Type B pancreatic cell (in vitro differentiated cells): ENCODE measurements at regions not wholly inside any gene's neighbourhood (a gene's known extent, or its start where the extent isn't known, plus 50 kb on each side); places are given as distances from the start of the nearest gene placed in this dataset.
A peak's percentile ranks its signal among the peaks of the same experiment; 100 is the strongest.

ENCODE experiments used
- DNase-seq: peaks from one replicate; pipeline ENCODE4 v3.0.0; 2021; ENCODE audit warnings: mixed read lengths; ENCODE audit not compliant: unreplicated experiment; ENCODE audit errors: extremely low spot score
- H3K27ac Mint-ChIP-seq: 2 replicates; pipeline ENCODE4 v1.8.0; 2021; ENCODE audit warnings: mild to moderate bottlenecking, mixed read lengths
- H3K27me3 Mint-ChIP-seq: 2 replicates; pipeline ENCODE4 v1.8.0; 2021; ENCODE audit warnings: mixed read lengths
- H3K36me3 Mint-ChIP-seq: 2 replicates; pipeline ENCODE4 v1.8.0; 2021; ENCODE audit warnings: mixed read lengths
- H3K4me1 Mint-ChIP-seq: one replicate; pipeline ENCODE4 v1.8.0; 2021; ENCODE audit warnings: mixed read lengths; ENCODE audit not compliant: unreplicated experiment
- H3K4me3 Mint-ChIP-seq: 2 replicates; pipeline ENCODE4 v1.8.0; 2021; ENCODE audit warnings: mild to moderate bottlenecking, mixed read lengths
- H3K9me3 Mint-ChIP-seq: 2 replicates; pipeline ENCODE4 v1.8.0; 2021; ENCODE audit warnings: mixed read lengths
- TF ChIP-seq, protein P1 (sequence below): fragments of 200-600 bp; sonication (generic); conservative IDR thresholded peaks from 2 replicates; pipeline ENCODE4 v1.5.0; 2021; ENCODE audit warnings: antibody characterized with exemption, mild to moderate bottlenecking

DNA sequence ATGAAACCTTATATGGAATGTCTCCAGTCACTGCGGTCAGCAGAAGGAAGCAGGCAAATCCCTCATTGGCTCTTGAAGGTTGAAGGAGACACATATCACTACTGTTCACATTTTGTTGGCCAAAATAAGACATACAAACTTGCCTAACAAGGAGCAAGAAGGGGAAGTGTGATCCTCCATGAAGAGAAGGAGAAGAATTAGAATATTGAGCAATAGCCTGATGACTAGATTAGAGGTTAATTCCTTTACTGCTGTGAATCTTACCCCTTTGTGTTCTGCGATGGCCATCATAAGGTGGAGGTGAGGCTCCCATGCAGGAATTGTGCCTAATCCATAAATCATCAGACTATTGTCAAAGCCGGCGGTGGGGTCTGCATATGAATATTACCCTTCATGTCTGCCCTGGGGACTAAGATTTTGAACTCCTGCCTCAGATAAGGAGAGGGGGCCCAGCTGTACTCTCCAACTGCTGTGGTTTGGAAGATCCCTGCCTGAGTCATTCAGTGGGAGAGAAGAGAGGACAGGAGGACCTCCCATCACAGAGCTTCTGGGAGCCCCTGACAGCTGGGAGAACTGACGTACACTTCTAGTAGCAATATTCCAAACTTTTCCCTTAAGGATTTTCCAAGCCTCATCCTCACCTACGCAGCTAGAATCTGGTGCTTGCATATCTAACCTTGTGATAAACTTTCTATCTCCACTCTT is 398.5 kb downstream of the REEP3 start:
- DNase-seq, result no peak
- Mint-ChIP-seq H3K4me3 (no peak overlapping the region), H3K36me3 (no peaks in the 10 kb centered on the region), H3K27me3 (no peaks in the 10 kb centered on the region), H3K9me3 (no peaks in the 10 kb centered on the region), H3K4me1 (peaks cover 29% of the 10 kb centered on the region), H3K27ac (no peak overlapping the region)
- TF ChIP-seq, protein P1, sequence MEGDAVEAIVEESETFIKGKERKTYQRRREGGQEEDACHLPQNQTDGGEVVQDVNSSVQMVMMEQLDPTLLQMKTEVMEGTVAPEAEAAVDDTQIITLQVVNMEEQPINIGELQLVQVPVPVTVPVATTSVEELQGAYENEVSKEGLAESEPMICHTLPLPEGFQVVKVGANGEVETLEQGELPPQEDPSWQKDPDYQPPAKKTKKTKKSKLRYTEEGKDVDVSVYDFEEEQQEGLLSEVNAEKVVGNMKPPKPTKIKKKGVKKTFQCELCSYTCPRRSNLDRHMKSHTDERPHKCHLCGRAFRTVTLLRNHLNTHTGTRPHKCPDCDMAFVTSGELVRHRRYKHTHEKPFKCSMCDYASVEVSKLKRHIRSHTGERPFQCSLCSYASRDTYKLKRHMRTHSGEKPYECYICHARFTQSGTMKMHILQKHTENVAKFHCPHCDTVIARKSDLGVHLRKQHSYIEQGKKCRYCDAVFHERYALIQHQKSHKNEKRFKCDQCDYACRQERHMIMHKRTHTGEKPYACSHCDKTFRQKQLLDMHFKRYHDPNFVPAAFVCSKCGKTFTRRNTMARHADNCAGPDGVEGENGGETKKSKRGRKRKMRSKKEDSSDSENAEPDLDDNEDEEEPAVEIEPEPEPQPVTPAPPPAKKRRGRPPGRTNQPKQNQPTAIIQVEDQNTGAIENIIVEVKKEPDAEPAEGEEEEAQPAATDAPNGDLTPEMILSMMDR, result no peak

DNA sequence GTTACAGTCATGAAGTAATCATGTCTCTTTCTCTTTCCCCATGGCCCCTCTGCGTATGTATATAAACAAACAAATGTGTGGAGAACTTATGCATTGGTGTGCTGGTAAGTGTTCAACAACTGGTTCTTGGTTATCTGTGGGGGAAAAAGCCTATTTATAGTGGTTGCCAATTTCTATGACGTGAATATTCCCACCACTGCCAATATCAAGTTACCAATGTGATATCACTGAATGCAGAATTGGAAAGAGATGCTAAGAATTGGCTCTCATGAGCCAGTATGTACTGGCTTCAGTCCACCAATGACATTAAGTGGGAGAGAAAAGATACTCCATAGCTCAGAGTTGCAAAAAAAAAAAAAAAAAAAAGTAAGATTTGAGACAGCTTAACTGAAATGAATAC is 399.7 kb downstream of the REEP3 start:
- no peak overlapping the region for H3K4me3 Mint-ChIP-seq
- H3K27me3 Mint-ChIP-seq, result no peaks in the 10 kb centered on the region
- TF ChIP-seq, protein P1, result no peak
- H3K9me3 Mint-ChIP-seq, result no peaks in the 10 kb centered on the region
- no peak for DNase-seq
- H3K36me3 Mint-ChIP-seq, result no peaks in the 10 kb centered on the region
- H3K4me1 Mint-ChIP-seq, result peaks cover 29% of the 10 kb centered on the region
- H3K27ac Mint-ChIP-seq, result no peak overlapping the region

DNA sequence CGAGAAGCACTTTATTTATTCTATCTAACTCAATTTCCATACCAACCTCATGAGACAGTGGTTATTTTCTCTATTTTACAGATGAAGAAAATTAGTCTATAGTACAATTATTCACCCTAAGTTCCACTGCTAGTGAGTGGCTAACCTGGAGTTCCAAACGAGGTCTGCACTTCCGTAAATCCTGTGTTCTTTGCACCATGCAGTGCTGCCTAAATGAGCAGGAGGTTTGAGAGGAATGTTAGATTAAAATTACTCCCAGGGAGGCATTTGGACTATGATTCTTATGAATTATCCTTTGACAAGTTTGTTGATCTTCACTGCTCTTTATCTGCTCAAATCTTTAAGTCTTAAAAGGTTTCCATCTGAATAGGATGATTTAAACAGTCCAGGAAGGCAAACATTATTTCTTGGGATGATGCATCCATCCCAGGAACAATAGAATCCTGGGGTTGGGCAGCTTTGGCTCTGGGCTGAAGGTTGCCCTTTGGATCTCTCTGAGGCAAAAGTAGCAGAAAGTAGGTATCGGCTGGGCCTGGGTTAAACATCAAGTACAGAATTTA is 400.8 kb downstream of the REEP3 start:
- H3K27me3 Mint-ChIP-seq, result no peaks in the 10 kb centered on the region
- H3K4me3 Mint-ChIP-seq, result no peak overlapping the region

DNA sequence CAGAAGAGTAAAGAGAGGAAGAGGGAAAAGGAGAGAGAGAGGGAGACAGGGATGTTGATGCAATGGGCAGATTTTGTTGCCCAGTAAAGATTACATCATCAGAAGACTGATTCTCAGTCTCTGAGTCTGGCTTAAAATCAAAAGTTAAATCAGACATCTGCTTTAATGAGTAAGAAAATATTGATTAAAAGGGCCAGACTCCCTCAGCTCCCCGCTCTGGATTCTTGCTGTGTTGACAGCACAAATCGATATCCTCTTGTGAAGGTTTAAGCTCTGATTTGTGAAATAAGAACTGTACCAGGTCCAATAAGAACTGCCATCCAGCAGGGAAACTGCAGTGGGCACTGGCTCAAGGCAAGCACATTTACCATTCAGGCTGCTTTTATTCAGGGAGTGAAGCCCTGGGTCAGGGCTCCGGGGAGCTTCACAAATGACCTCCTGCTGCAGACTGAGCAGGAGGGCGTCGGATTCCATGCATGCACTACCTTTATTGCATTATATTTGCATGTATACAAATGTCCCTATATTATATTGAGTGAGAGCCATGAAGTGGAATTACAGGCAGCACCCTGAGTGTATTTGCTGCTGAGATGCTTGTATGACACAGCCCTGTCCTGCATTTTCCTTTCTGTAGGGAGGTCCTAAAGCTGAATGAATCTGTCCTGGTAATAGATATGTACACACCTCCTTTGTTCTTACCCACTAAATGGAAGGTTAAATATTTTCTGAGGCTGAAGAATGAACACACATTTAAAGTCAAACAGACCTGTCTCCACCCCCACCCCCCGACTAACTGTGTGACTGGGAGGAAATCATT is 401.5 kb downstream of the REEP3 start:
- H3K36me3 Mint-ChIP-seq, result no peaks in the 10 kb centered on the region
- H3K9me3 Mint-ChIP-seq, result no peaks in the 10 kb centered on the region
- H3K27me3 Mint-ChIP-seq, result no peaks in the 10 kb centered on the region
- H3K27ac Mint-ChIP-seq, result peak overlapping the region; percentile 10
- TF ChIP-seq, protein P1, result no peak
- DNase-seq, result no peak
- no peak overlapping the region for H3K4me3 Mint-ChIP-seq
- peaks cover 23% of the 10 kb centered on the region for H3K4me1 Mint-ChIP-seq

More for the DNA sequence above, 400.8 kb downstream of the REEP3 start:
- Mint-ChIP-seq H3K9me3 (no peaks in the 10 kb centered on the region), H3K36me3 (no peaks in the 10 kb centered on the region), H3K4me1 (peaks cover 29% of the 10 kb centered on the region), H3K27ac (peak overlapping the region; percentile 10)
- TF ChIP-seq, protein P1, result no peak
- no peak for DNase-seq

DNA sequence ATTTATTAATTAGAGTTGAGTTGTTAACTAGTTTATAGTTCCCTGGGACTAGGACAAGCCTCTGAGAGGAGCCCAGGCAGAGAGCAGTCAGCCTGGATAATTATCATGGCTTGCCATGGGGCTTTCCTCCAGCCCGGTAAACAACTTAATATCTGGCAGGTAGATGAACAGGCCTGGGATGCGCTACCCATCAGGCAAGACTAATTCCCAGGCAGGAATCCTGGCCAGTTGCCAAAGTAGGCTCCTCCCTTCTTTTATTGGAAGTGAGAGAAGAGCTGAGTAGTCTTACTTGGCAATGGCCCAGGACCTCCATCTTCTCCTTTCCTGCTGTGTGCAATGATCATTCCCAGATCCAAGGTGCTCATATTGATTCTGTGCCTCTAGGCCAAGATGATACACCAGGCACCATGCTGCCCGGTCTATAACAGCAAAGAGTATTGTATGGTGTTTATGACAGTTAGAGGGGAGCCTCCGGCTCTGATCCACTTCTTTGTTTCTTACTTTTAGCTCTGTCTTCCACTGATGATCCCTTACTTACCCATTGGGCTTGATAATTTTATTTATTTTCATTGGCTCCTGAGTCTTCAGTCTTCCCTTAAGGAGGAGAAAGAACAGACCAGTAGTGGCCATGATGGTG is 408.7 kb downstream of the REEP3 start:
- Mint-ChIP-seq H3K4me1 (no peaks in the 10 kb centered on the region), H3K9me3 (no peaks in the 10 kb centered on the region)
- no peak for DNase-seq

More for the DNA sequence above, 408.7 kb downstream of the REEP3 start:
- TF ChIP-seq, protein P1, result no peak
- Mint-ChIP-seq H3K4me3 (no peak overlapping the region), H3K36me3 (no peaks in the 10 kb centered on the region), H3K27me3 (no peaks in the 10 kb centered on the region), H3K27ac (no peak overlapping the region)
